Progenitor cell of endocrine pancreas (in vitro differentiated cells): ENCODE measurements at regions not wholly inside any gene's neighbourhood (a gene's known extent, or its start where the extent isn't known, plus 50 kb on each side); places are given as distances from the start of the nearest gene placed in this dataset.

Source experiments
- DNase-seq: peaks from one replicate; pipeline ENCODE4 v3.0.0; 2021; ENCODE audit warnings: low spot score; ENCODE audit not compliant: unreplicated experiment
- H3K27ac Mint-ChIP-seq: 2 replicates; pipeline ENCODE4 v1.8.0; 2021; ENCODE audit warnings: mild to moderate bottlenecking, moderate library complexity, mixed read lengths
- H3K27me3 Mint-ChIP-seq: 2 replicates; pipeline ENCODE4 v1.8.0; 2021; ENCODE audit warnings: mixed read lengths
- H3K36me3 Mint-ChIP-seq: 2 replicates; pipeline ENCODE4 v1.8.0; 2022; ENCODE audit warnings: mixed read lengths; ENCODE audit not compliant: insufficient read depth
- H3K4me1 Mint-ChIP-seq: 2 replicates; pipeline ENCODE4 v1.8.0; 2021; ENCODE audit warnings: low read depth, mixed read lengths
- H3K4me3 Mint-ChIP-seq: 2 replicates; pipeline ENCODE4 v1.8.0; 2021; ENCODE audit warnings: low read depth, mild to moderate bottlenecking, moderate library complexity, mixed read lengths
- H3K9me3 Mint-ChIP-seq: 2 replicates; pipeline ENCODE4 v1.8.0; 2021; ENCODE audit warnings: low read depth, mixed read lengths
- CTCF ChIP-seq: fragments of 200-600 bp; sonication (generic); IDR thresholded peaks from one replicate; pipeline ENCODE4 v1.5.0; 2021; ENCODE audit warnings: antibody characterized with exemption, mild to moderate bottlenecking; ENCODE audit not compliant: unreplicated experiment

DNA sequence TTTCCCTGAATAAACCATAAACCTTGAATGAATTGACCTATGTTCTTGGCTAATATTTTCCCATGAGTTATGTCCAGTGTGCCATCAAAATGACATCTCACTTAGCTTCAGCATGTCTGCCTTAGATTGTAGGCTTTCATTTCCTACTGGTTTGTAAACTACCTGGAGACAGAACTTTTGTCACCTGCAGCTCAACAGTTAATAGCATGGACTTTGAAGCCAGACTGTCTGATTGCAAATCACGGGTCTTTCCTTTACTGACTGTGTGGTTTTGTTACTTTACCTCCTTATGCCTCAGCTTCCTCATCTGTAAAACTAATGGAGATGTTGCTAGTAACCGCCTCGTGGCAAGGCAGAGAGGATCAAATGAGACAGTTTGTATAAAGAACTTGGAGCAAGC lies 187.1 kb downstream of the SUCLG1 start:
- TF ChIP-seq CTCF, result no peak
- H3K4me1 Mint-ChIP-seq, result no peaks in the 10 kb centered on the region
- H3K27ac Mint-ChIP-seq, result no peak overlapping the region
- H3K27me3 Mint-ChIP-seq, result no peaks in the 10 kb centered on the region
- no peak for DNase-seq
- H3K9me3 Mint-ChIP-seq, result peaks cover 3% of the 10 kb centered on the region
- H3K36me3 Mint-ChIP-seq, result no peaks in the 10 kb centered on the region
- H3K4me3 Mint-ChIP-seq, result no peak overlapping the region

DNA sequence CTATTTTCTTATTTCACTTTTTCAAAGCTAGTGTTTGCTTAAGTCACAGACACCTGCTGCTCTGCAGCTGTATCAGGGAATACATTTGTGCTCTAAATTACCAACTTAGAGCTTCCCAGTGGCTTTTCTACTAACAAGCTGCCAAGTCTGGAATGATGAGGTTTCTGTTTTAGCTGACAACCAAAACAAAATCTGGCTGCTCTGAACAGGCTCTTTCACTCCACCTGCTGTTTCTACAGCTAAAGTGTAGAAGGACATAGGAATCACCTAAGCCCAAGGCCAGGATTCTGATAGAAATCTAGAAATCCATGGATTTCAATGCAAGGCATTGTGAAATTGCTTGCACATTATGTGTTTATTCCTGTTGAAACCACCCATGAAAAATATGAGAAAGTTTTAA lies 201.2 kb downstream of the SUCLG1 start:
- Mint-ChIP-seq H3K27me3 (no peaks in the 10 kb centered on the region), H3K4me1 (no peaks in the 10 kb centered on the region), H3K9me3 (peaks cover 8% of the 10 kb centered on the region), H3K36me3 (peaks cover 2% of the 10 kb centered on the region), H3K4me3 (no peak overlapping the region), H3K27ac (no peak overlapping the region)
- TF ChIP-seq CTCF, result peak; percentile 46
- no peak for DNase-seq

- no peak overlapping the region for H3K4me3 Mint-ChIP-seq
- TF ChIP-seq CTCF, result no peak
- DNase-seq, result no peak
- no peaks in the 10 kb centered on the region for H3K27me3 Mint-ChIP-seq
- no peak overlapping the region for H3K27ac Mint-ChIP-seq
- H3K4me1 Mint-ChIP-seq, result no peaks in the 10 kb centered on the region
- H3K9me3 Mint-ChIP-seq, result no peaks in the 10 kb centered on the region
- no peaks in the 10 kb centered on the region for H3K36me3 Mint-ChIP-seq
Measured at GRCh38 chr2:84251651-84252302, 207.3 kb downstream of the SUCLG1 start.

DNA sequence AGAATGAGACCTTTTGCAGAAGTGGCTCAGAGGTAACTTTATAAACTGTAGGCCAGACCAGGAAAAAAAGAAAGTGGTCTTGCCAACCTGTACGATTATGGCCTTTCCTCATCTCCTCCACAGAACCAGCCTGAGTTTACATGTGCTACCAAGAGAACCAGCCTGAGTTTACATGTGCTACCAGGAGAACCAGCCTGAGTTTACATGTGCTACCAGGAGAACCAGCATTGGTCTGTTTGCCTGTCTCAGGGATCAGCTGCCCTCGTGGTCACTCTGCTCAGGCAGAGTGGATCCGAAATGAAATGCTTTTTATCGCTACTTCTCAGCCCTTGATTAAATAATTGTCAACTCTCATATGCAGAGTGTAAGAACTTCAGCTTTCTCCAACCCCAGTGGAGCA lies 209.9 kb downstream of the SUCLG1 start:
- Mint-ChIP-seq H3K27ac (no peak overlapping the region), H3K4me3 (no peak overlapping the region), H3K36me3 (no peaks in the 10 kb centered on the region), H3K27me3 (no peaks in the 10 kb centered on the region), H3K4me1 (no peaks in the 10 kb centered on the region), H3K9me3 (no peaks in the 10 kb centered on the region)
- DNase-seq, result no peak
- TF ChIP-seq CTCF, result no peak

GRCh38 chr2:84247532-84247931 lies 211.5 kb downstream of the SUCLG1 start:
- Mint-ChIP-seq H3K27me3 (no peaks in the 10 kb centered on the region), H3K9me3 (no peaks in the 10 kb centered on the region), H3K4me1 (no peaks in the 10 kb centered on the region), H3K36me3 (no peaks in the 10 kb centered on the region), H3K27ac (no peak overlapping the region), H3K4me3 (no peak overlapping the region)
- TF ChIP-seq CTCF, result no peak
- DNase-seq, result no peak
